Right atrium auricular region (tissue), 2 donors: ENCODE measurements at regions not wholly inside any gene's neighbourhood (a gene's known extent, or its start where the extent isn't known, plus 50 kb on each side); places are given as distances from the start of the nearest gene placed in this dataset.
"Not testable (repeated sequence)": the region's sequence is repeated elsewhere in the genome, so short reads cannot be mapped to it uniquely, and the experiment has no call there.

Experiments used
- DNase-seq: peaks from one replicate; pipeline ENCODE4 v3.0.0-alpha.2; 2019; ENCODE audit warnings: low spot score
- H3K27ac ChIP-seq, 2 donors: fragments of 200-600 bp; sonication (generic); 1 replicate in 1 of 2; 2 replicates in 1 of 2; pipeline ENCODE4 v1.5.1; 2016 to 2019
- H3K27me3 ChIP-seq, 2 donors: fragments of 200-600 bp; sonication (generic); one replicate each; pipeline versions ENCODE4 v1.5.1 to v1.6.0; 2017 to 2019
- H3K36me3 ChIP-seq: fragments of 200-600 bp; sonication (generic); one replicate; pipeline ENCODE4 v1.5.1; 2016
- H3K4me1 ChIP-seq, 2 donors: fragments of 200-600 bp; sonication (generic); one replicate each; pipeline versions ENCODE4 v1.5.1 to v1.6.0; 2017 to 2019
- H3K4me3 ChIP-seq, 2 donors: fragments of 200-600 bp; sonication (generic); 1 replicate in 1 of 2; 2 replicates in 1 of 2; pipeline ENCODE4 v1.5.1; 2017 to 2019; ENCODE audit warnings: mild to moderate bottlenecking in 1 of 2, moderate library complexity in 1 of 2
- H3K9me3 ChIP-seq, 2 donors: fragments of 200-600 bp; sonication (generic); one replicate each; pipeline ENCODE4 v1.5.1; 2019
- TF ChIP-seq, protein P1 (sequence below), 2 donors: fragments of 200-600 bp; sonication (generic); IDR thresholded peaks; one replicate each; pipeline ENCODE4 v1.5.1; 2019; ENCODE audit warnings: antibody characterized with exemption in 2 of 2

DNA sequence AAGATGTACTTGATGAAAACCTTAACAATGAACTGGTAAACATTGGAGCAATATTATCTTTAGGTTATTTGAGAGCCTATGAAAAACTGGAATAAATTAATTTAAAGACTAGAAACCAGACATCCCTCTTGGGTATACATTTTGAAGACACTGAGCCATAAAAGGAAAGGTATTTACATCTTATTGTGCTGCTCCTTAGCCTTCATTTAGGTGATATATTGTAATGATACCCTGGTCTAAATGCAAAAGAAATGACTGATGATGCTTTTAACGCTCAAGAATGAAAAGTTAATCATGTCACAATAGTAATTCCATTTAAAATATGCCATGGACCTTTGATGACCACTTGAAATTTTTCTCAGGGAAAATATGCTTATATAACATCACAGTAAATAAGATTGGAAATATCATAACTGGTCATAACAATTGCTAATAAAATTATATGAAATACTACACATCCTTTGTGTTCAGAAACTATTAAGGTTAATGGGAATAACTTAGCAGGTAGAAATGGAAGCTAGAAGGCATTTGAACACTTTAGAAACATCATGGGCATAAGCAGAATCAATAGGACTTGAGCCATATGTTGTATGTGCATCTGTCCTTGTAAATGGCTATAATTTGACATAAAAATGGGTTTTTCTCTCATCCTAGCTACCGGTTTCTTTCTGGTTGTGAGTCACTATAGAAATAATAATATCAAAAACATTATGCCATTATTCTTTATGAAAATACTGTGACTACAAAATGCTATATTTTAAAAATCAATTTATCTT is 979.7 kb downstream of the RAPGEF2 start:
- DNase-seq, result no peak
- H3K27me3 ChIP-seq, result no peaks in the 10 kb centered on the region
- no peaks in the 10 kb centered on the region for H3K4me1 ChIP-seq
- H3K27ac ChIP-seq, result no peak overlapping the region
- TF ChIP-seq, protein P1, sequence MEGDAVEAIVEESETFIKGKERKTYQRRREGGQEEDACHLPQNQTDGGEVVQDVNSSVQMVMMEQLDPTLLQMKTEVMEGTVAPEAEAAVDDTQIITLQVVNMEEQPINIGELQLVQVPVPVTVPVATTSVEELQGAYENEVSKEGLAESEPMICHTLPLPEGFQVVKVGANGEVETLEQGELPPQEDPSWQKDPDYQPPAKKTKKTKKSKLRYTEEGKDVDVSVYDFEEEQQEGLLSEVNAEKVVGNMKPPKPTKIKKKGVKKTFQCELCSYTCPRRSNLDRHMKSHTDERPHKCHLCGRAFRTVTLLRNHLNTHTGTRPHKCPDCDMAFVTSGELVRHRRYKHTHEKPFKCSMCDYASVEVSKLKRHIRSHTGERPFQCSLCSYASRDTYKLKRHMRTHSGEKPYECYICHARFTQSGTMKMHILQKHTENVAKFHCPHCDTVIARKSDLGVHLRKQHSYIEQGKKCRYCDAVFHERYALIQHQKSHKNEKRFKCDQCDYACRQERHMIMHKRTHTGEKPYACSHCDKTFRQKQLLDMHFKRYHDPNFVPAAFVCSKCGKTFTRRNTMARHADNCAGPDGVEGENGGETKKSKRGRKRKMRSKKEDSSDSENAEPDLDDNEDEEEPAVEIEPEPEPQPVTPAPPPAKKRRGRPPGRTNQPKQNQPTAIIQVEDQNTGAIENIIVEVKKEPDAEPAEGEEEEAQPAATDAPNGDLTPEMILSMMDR (IDR thresholded peaks at IDR 0.05), result no peak
- no peaks in the 10 kb centered on the region for H3K36me3 ChIP-seq
- H3K4me3 ChIP-seq, result no peak overlapping the region
- no peaks in the 10 kb centered on the region for H3K9me3 ChIP-seq

DNA sequence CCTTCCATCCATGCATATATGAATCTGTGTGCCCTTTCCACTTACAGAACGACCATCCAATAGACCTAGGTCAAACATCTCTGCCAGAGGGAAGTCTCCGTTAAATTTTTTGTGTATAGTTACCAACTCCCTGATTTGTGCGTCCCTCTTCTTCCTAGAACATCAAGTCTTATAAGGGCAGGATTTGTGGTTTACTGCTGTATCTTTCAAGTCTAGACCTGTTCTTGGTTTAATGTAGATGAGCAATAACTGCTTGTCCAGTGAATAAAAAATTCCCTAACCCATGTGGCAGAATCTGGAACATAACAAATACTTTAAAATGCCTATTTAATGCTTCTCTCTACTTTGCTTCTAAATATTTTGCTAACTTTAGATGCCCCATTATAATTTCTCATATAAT is 988.8 kb downstream of the RAPGEF2 start:
- no peak for DNase-seq
- no peak overlapping the region for H3K4me3 ChIP-seq
- H3K9me3 ChIP-seq, result peaks cover 0 to 3% of the 10 kb centered on the region in 2 donors
- no peaks in the 10 kb centered on the region for H3K36me3 ChIP-seq
- no peak overlapping the region for H3K27ac ChIP-seq
- no peaks in the 10 kb centered on the region for H3K27me3 ChIP-seq
- TF ChIP-seq, protein P1 (IDR thresholded peaks at IDR 0.05), result no peak
- H3K4me1 ChIP-seq, result no peaks in the 10 kb centered on the region

DNA sequence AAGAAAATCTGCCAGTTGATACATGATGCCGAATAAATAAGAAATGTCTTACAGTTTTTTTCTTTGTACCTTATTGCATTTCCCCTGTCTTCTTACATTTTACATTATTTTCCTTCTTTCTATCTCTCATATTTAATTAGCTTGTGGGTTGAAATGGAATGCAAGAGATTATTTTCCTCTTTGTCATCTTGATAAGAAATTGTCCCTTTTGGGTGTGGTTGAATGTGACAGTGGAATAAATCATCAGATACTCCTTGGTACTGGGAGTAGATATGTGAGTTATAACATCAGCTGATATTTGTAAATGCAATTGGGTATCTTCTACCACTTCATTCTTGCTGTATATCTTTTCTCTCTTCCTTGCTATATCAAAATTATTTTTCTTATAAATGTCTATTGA is 997.4 kb downstream of the RAPGEF2 start:
- Histone ChIP-seq H3K4me3 (no peak overlapping the region), H3K9me3 (no peaks in the 10 kb centered on the region), H3K27ac (no peak overlapping the region), H3K36me3 (no peaks in the 10 kb centered on the region), H3K4me1 (no peaks in the 10 kb centered on the region), H3K27me3 (no peaks in the 10 kb centered on the region)
- DNase-seq, result no peak
- TF ChIP-seq, protein P1 (IDR thresholded peaks at IDR 0.05), result no peak

DNA sequence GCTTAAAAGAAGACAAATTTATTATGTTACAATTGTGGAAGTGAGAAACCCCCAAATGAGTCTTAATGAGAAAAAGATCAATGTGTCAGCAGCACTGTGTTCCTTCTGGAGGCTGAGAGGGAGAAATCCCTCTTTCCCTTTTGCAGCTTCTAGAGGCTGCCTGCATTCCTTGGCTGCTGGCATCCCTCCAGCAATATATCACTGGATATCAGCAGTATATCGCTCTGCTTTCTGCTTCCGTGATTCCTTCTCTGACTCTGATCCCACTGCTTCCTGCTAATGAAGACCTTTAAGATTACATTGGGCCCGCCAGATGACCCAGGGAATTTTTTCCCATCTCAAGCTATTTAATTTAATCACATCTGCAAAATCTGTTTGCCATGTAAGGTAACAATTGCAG is 1008.0 kb downstream of the RAPGEF2 start:
- H3K4me3 ChIP-seq, result no peak overlapping the region
- no peaks in the 10 kb centered on the region for H3K4me1 ChIP-seq
- no peaks in the 10 kb centered on the region for H3K27me3 ChIP-seq
- H3K27ac ChIP-seq, result no peak overlapping the region
- peaks cover 0 to 8% of the 10 kb centered on the region in 2 donors for H3K9me3 ChIP-seq
- DNase-seq, result no peak
- TF ChIP-seq, protein P1 (IDR thresholded peaks at IDR 0.05), result no peak
- H3K36me3 ChIP-seq, result no peaks in the 10 kb centered on the region

DNA sequence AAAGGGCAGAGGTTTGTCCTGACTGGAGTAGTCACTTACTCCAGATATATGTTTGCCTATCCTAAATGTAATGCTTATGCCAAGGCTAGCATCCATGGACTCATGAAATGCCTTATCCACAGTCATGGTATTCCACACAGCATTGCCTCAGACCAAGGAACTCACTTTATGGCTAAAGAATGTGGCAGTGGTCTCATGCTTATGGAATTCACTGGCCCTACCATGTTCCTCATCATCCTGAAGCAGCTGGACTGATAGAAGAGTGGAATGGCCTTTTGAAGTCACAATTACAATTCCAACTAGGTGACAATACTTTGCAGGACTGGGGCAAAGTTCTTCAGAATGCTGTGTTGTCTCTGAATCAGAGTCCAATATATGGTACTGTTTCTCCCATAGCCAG is 1014.8 kb downstream of the RAPGEF2 start:
- Histone ChIP-seq H3K4me3 (no peak overlapping the region), H3K36me3 (no peaks in the 10 kb centered on the region), H3K27me3 (no peaks in the 10 kb centered on the region), H3K27ac (no peak overlapping the region), H3K9me3 (no peaks in the 10 kb centered on the region), H3K4me1 (no peaks in the 10 kb centered on the region)
- TF ChIP-seq, protein P1 (IDR thresholded peaks at IDR 0.05), result no peak
- no peak for DNase-seq

DNA sequence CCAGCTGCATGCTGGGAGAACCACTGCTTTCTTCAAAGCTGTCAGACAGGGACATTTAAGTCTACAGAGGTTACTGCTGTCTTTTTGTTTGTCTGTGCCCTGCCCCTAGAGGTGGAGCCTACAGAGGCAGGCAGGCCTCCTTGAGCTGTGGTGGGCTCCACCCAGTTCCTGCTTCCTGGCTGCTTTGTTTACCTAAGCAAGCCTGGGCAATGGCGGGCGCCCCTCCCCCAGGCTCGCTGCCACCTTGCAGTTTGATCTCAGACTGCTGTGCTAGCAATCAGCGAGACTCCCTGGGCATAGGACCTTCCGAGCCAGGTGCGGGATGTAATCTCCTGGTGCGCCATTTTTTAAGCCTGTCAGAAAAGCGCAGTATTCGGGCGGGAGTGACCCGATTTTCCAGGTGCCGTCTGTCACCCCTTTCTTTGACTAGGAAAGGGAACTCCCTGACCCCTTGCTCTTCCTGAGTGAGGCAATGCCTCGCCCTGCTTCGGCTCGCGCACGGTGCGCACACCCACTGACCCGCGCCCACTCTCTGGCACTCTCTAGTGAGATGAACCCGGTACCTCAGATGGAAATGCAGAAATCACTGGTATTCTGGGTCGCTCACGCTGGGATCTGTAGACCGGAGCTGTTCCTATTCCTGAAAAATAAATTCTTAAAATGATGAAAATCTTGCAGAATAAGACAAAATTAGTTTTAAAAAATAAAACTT is 1022.9 kb downstream of the RAPGEF2 start:
- H3K9me3 ChIP-seq, H3K4me3 ChIP-seq, DNase-seq, H3K27ac ChIP-seq, H3K36me3 ChIP-seq, H3K4me1 ChIP-seq, H3K27me3 ChIP-seq: not testable (repeated sequence)
